Ishikawa (cell line): ENCODE measurements at regions not wholly inside any gene's neighbourhood (a gene's known extent, or its start where the extent isn't known, plus 50 kb on each side); places are given as distances from the start of the nearest gene placed in this dataset.

Source experiments
- CEBPB ChIP-seq: IDR thresholded peaks from 2 replicates; pipeline ENCODE4 v1.6.1; 2012
- CREB1 ChIP-seq: IDR thresholded peaks from 2 replicates; pipeline ENCODE4 v1.6.1; 2012; ENCODE audit warnings: low read depth
- EGR1 ChIP-seq: IDR thresholded peaks from 2 replicates; pipeline ENCODE4 v1.6.1; 2012
- EP300 ChIP-seq: IDR thresholded peaks from 2 replicates; pipeline ENCODE4 v1.6.1; 2012; ENCODE audit warnings: borderline replicate concordance
- FOXM1 ChIP-seq: IDR thresholded peaks from 2 replicates; pipeline ENCODE4 v1.6.1; 2012; ENCODE audit warnings: low read depth, borderline replicate concordance
- NFIC ChIP-seq: IDR thresholded peaks from 2 replicates; pipeline ENCODE4 v1.6.1; 2012
- RAD21 ChIP-seq: IDR thresholded peaks from 2 replicates; pipeline ENCODE4 v1.6.1; 2012; ENCODE audit warnings: low read depth
- TAF1 ChIP-seq: IDR thresholded peaks from 2 replicates; pipeline ENCODE4 v1.6.1; 2012; ENCODE audit warnings: low read depth, mild to moderate bottlenecking
- TCF12 ChIP-seq: IDR thresholded peaks from 2 replicates; pipeline ENCODE4 v1.6.1; 2012; ENCODE audit warnings: low read depth
- TEAD4 ChIP-seq: IDR thresholded peaks from 2 replicates; pipeline ENCODE4 v1.6.1; 2012
- YY1 ChIP-seq: IDR thresholded peaks from 2 replicates; pipeline ENCODE4 v1.6.1; 2012; ENCODE audit warnings: low read depth
- ZBTB7A ChIP-seq: IDR thresholded peaks from 2 replicates; pipeline ENCODE4 v1.6.1; 2012; ENCODE audit warnings: low read depth
- TF ChIP-seq, protein P1 (sequence below): IDR thresholded peaks from 2 replicates; pipeline ENCODE4 v1.6.1; 2012
- TF ChIP-seq, protein P2 (sequence below): IDR thresholded peaks from 2 replicates; pipeline ENCODE4 v1.6.1; 2012; ENCODE audit warnings: low read depth, mild to moderate bottlenecking

DNA sequence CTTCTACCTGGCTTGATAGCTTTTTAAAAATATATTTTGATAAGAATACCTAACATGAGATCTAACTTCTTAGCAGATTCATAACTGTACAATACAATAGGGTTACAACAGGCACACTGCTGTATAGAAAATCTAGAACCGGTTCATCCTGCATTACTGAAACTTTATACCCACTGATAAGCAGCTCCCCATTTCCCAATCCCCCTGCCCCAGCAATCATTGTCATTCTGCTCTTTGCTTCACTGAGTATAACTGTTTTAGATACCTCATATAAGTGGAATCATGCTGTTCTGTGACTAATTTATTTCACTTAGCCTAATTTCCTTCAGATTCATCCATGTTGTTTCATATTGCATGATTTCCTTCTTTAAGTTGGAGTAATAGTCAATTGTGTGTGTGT lies 906.0 kb downstream of the GBE1 start:
- TF ChIP-seq CREB1 = no peak
- TF ChIP-seq EGR1 = no peak
- no peak for TF ChIP-seq TAF1
- peak; percentile 75 for TF ChIP-seq EP300
- TF ChIP-seq, protein P1, sequence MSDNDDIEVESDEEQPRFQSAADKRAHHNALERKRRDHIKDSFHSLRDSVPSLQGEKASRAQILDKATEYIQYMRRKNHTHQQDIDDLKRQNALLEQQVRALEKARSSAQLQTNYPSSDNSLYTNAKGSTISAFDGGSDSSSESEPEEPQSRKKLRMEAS = no peak
- TF ChIP-seq CEBPB = peak; percentile 94
- TF ChIP-seq ZBTB7A = no peak
- TF ChIP-seq TCF12 = peak; percentile 68; the same call in 1 of the 2 replicates
- TF ChIP-seq, protein P2, sequence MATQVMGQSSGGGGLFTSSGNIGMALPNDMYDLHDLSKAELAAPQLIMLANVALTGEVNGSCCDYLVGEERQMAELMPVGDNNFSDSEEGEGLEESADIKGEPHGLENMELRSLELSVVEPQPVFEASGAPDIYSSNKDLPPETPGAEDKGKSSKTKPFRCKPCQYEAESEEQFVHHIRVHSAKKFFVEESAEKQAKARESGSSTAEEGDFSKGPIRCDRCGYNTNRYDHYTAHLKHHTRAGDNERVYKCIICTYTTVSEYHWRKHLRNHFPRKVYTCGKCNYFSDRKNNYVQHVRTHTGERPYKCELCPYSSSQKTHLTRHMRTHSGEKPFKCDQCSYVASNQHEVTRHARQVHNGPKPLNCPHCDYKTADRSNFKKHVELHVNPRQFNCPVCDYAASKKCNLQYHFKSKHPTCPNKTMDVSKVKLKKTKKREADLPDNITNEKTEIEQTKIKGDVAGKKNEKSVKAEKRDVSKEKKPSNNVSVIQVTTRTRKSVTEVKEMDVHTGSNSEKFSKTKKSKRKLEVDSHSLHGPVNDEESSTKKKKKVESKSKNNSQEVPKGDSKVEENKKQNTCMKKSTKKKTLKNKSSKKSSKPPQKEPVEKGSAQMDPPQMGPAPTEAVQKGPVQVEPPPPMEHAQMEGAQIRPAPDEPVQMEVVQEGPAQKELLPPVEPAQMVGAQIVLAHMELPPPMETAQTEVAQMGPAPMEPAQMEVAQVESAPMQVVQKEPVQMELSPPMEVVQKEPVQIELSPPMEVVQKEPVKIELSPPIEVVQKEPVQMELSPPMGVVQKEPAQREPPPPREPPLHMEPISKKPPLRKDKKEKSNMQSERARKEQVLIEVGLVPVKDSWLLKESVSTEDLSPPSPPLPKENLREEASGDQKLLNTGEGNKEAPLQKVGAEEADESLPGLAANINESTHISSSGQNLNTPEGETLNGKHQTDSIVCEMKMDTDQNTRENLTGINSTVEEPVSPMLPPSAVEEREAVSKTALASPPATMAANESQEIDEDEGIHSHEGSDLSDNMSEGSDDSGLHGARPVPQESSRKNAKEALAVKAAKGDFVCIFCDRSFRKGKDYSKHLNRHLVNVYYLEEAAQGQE = no peak
- peak; percentile 48 for TF ChIP-seq TEAD4
- 0 out of 2 replicates have a peak, but pooled peaks have one; percentile 4 for TF ChIP-seq RAD21
- TF ChIP-seq YY1 = no peak
- TF ChIP-seq FOXM1 = peak; percentile 66; the same call in 1 of the 2 replicates
- peak; percentile 53; the same call in 1 of the 2 replicates for TF ChIP-seq NFIC
